OCI-LY7 (cell line): ENCODE measurements at regions not wholly inside any gene's neighbourhood (a gene's known extent, or its start where the extent isn't known, plus 50 kb on each side); places are given as distances from the start of the nearest gene placed in this dataset.

Experiments
- BruUV-seq: library from RNA; stranded (reverse); fragments of 400-500 nt; replicated peaks from 2 replicates; lab custom pipeline; 2021; lab: Mats Ljungman, UMichigan
- CTCF ChIA-PET: fragments of 300-600 bp; sonication (Branson Sonifier 250); formaldehyde crosslinking; loops from one replicate; lab custom pipeline; 2022; ENCODE audit warnings: antibody characterized with exemption; ENCODE audit not compliant: unreplicated experiment; lab: Charles Lee
- POLR2A ChIA-PET: fragments of 300-600 bp; sonication (Branson Sonifier 250); formaldehyde crosslinking; loops from one replicate; lab custom pipeline; 2022; ENCODE audit warnings: antibody characterized with exemption; lab: Charles Lee
- DNase-seq: peaks from one replicate; pipeline ENCODE4 v3.0.0-alpha.2; 2015; ENCODE audit warnings: low spot score
- H2AFZ ChIP-seq: fragments of 200-600 bp; sonication (generic), shearing (Covaris generic); 2 replicates; pipeline ENCODE4 v1.6.1; 2014; ENCODE audit warnings: mild to moderate bottlenecking, antibody characterized with exemption, low read length, moderate library complexity
- H3K27ac ChIP-seq: fragments of 200-600 bp; sonication (generic); 2 replicates; pipeline ENCODE4 v1.5.1; 2014; ENCODE audit warnings: mixed run types, low read depth, mild to moderate bottlenecking, moderate library complexity, low read length, inconsistent platforms; ENCODE audit not compliant: poor library complexity, severe bottlenecking
- H3K36me3 ChIP-seq: fragments of 200-600 bp; sonication (generic); 2 replicates; pipeline ENCODE4 v1.6.1; 2014; ENCODE audit warnings: mild to moderate bottlenecking, antibody characterized with exemption, low read length, moderate library complexity, mixed read lengths; ENCODE audit not compliant: insufficient read depth
- H3K4me1 ChIP-seq: fragments of 200-600 bp; sonication (generic); 2 replicates; pipeline ENCODE4 v1.5.1; 2014; ENCODE audit warnings: mild to moderate bottlenecking, low read length; ENCODE audit not compliant: insufficient read depth, poor library complexity, severe bottlenecking
- H3K4me2 ChIP-seq: fragments of 200-600 bp; sonication (generic); 2 replicates; pipeline ENCODE4 v1.6.1; 2014; ENCODE audit warnings: mild to moderate bottlenecking, low read length
- H3K4me3 ChIP-seq: fragments of 200-600 bp; sonication (generic); 2 replicates; pipeline ENCODE4 v1.5.1; 2014; ENCODE audit warnings: mild to moderate bottlenecking, low read depth, low read length; ENCODE audit not compliant: poor library complexity, severe bottlenecking
- H3K79me2 ChIP-seq: fragments of 200-600 bp; sonication (generic); 2 replicates; pipeline ENCODE4 v1.6.1; 2016; ENCODE audit warnings: low read depth, mild to moderate bottlenecking, low read length, moderate library complexity, mixed read lengths; ENCODE audit not compliant: insufficient read depth
- H3K9me2 ChIP-seq: fragments of 200-600 bp; sonication (generic); 2 replicates; pipeline ENCODE4 v1.6.1; 2016; ENCODE audit warnings: mild to moderate bottlenecking, low read length, mixed read lengths; ENCODE audit not compliant: insufficient read depth
- H3K9me3 ChIP-seq: fragments of 200-600 bp; sonication (generic); 2 replicates; pipeline ENCODE4 v1.6.1; 2014; ENCODE audit warnings: mild to moderate bottlenecking, mixed run types, low read length, mixed read lengths
- H4K20me1 ChIP-seq: fragments of 200-600 bp; sonication (generic); 2 replicates; pipeline ENCODE4 v1.6.1; 2014; ENCODE audit warnings: mild to moderate bottlenecking, antibody characterized with exemption, low read length, moderate library complexity, mixed read lengths; ENCODE audit not compliant: insufficient read depth
- CTCF ChIP-seq: fragments of 200-600 bp; sonication (generic); conservative IDR thresholded peaks from 2 replicates; pipeline ENCODE4 v1.5.1; 2014; ENCODE audit warnings: mild to moderate bottlenecking, antibody characterized with exemption, low read length, moderate library complexity, mixed read lengths
- EZH2phosphoT487 ChIP-seq: fragments of 200-600 bp; sonication (generic); IDR thresholded peaks from 2 replicates; pipeline ENCODE4 v1.6.1; 2018; ENCODE audit warnings: low read depth, borderline replicate concordance, mild to moderate bottlenecking, mixed run types, antibody characterized with exemption, low read length, moderate library complexity, mixed read lengths
- intact Hi-C: fragments of 100-400 bp; cut with micrococcal nuclease; formaldehyde crosslinking; loops from one replicate; pipeline ENCODE4 v1.10.0; 2022; ENCODE audit not compliant: unreplicated experiment

- POLR2A ChIA-PET, result interaction anchor here (0.9 kb wide), 1 partner anchor 178 kb away, joined by 5 read pairs; no protein-coding TSS in a partner anchor
These were observed 549.2 kb upstream of the KLF12 start for GRCh38 chr13:74683411-74683810.

GRCh38 chr13:74682746-74683145 is 548.5 kb upstream of the KLF12 start:
- ChIA-PET CTCF (no interaction called here), POLR2A (no interaction called here)
- Histone ChIP-seq H2AFZ (no peak overlapping the region), H3K4me3 (no peak overlapping the region), H3K79me2 (no peaks in the 10 kb centered on the region), H3K27ac (no peak overlapping the region), H3K9me3 (no peaks in the 10 kb centered on the region), H3K9me2 (no peaks in the 10 kb centered on the region), H3K36me3 (no peaks in the 10 kb centered on the region), H3K4me2 (no peak overlapping the region), H3K4me1 (no peaks in the 10 kb centered on the region), H4K20me1 (no peaks in the 10 kb centered on the region)
- BruUV-seq, result no TSS peak
- DNase-seq, result no peak
- TF ChIP-seq EZH2phosphoT487 (no peak), CTCF (no peak)
- intact Hi-C loops, result no loop called here

More at GRCh38 chr13:74683411-74683810, 549.2 kb upstream of the KLF12 start:
- Histone ChIP-seq H3K9me3 (no peaks in the 10 kb centered on the region), H3K4me2 (no peak overlapping the region), H3K4me3 (no peak overlapping the region), H3K79me2 (no peaks in the 10 kb centered on the region), H4K20me1 (no peaks in the 10 kb centered on the region), H3K36me3 (no peaks in the 10 kb centered on the region), H2AFZ (no peak overlapping the region), H3K4me1 (no peaks in the 10 kb centered on the region), H3K27ac (no peak overlapping the region), H3K9me2 (no peaks in the 10 kb centered on the region)
- no TSS peak for BruUV-seq
- TF ChIP-seq CTCF, result no peak
- no peak for TF ChIP-seq EZH2phosphoT487
- DNase-seq, result no peak
- intact Hi-C loops, result no loop called here
- CTCF ChIA-PET, result no interaction called here

- BruUV-seq, result no TSS peak
- Histone ChIP-seq H3K79me2 (no peaks in the 10 kb centered on the region), H2AFZ (no peak overlapping the region), H3K4me1 (no peaks in the 10 kb centered on the region), H3K9me3 (no peaks in the 10 kb centered on the region), H4K20me1 (no peaks in the 10 kb centered on the region), H3K9me2 (no peaks in the 10 kb centered on the region), H3K27ac (no peak overlapping the region), H3K4me3 (no peak overlapping the region), H3K36me3 (no peaks in the 10 kb centered on the region), H3K4me2 (no peak overlapping the region)
- CTCF ChIA-PET, result no interaction called here
- POLR2A ChIA-PET, result interaction anchor here (0.6 kb wide), 1 partner anchor 434 kb away, joined by 3 read pairs; no protein-coding TSS in a partner anchor
- DNase-seq, result no peak
- intact Hi-C loops, result no loop called here
- TF ChIP-seq EZH2phosphoT487 (no peak), CTCF (no peak)
These were observed 547.7 kb upstream of the KLF12 start for GRCh38 chr13:74681891-74682290.
